OCI-LY7 (cell line): ENCODE measurements at regions not wholly inside any gene's neighbourhood (a gene's known extent, or its start where the extent isn't known, plus 50 kb on each side); places are given as distances from the start of the nearest gene placed in this dataset.

Experiments used
- BruUV-seq: library from RNA; stranded (reverse); fragments of 400-500 nt; replicated peaks from 2 replicates; lab custom pipeline; 2021; lab: Mats Ljungman, UMichigan
- CTCF ChIA-PET: fragments of 300-600 bp; sonication (Branson Sonifier 250); formaldehyde crosslinking; loops from one replicate; lab custom pipeline; 2022; ENCODE audit warnings: antibody characterized with exemption; ENCODE audit not compliant: unreplicated experiment; lab: Charles Lee
- POLR2A ChIA-PET: fragments of 300-600 bp; sonication (Branson Sonifier 250); formaldehyde crosslinking; loops from one replicate; lab custom pipeline; 2022; ENCODE audit warnings: antibody characterized with exemption; lab: Charles Lee
- DNase-seq: peaks from one replicate; pipeline ENCODE4 v3.0.0-alpha.2; 2015; ENCODE audit warnings: low spot score
- H2AFZ ChIP-seq: fragments of 200-600 bp; sonication (generic), shearing (Covaris generic); 2 replicates; pipeline ENCODE4 v1.6.1; 2014; ENCODE audit warnings: mild to moderate bottlenecking, antibody characterized with exemption, low read length, moderate library complexity
- H3K27ac ChIP-seq: fragments of 200-600 bp; sonication (generic); 2 replicates; pipeline ENCODE4 v1.5.1; 2014; ENCODE audit warnings: mixed run types, low read depth, mild to moderate bottlenecking, moderate library complexity, low read length, inconsistent platforms; ENCODE audit not compliant: poor library complexity, severe bottlenecking
- H3K36me3 ChIP-seq: fragments of 200-600 bp; sonication (generic); 2 replicates; pipeline ENCODE4 v1.6.1; 2014; ENCODE audit warnings: mild to moderate bottlenecking, antibody characterized with exemption, low read length, moderate library complexity, mixed read lengths; ENCODE audit not compliant: insufficient read depth
- H3K4me1 ChIP-seq: fragments of 200-600 bp; sonication (generic); 2 replicates; pipeline ENCODE4 v1.5.1; 2014; ENCODE audit warnings: mild to moderate bottlenecking, low read length; ENCODE audit not compliant: insufficient read depth, poor library complexity, severe bottlenecking
- H3K4me2 ChIP-seq: fragments of 200-600 bp; sonication (generic); 2 replicates; pipeline ENCODE4 v1.6.1; 2014; ENCODE audit warnings: mild to moderate bottlenecking, low read length
- H3K4me3 ChIP-seq: fragments of 200-600 bp; sonication (generic); 2 replicates; pipeline ENCODE4 v1.5.1; 2014; ENCODE audit warnings: mild to moderate bottlenecking, low read depth, low read length; ENCODE audit not compliant: poor library complexity, severe bottlenecking
- H3K79me2 ChIP-seq: fragments of 200-600 bp; sonication (generic); 2 replicates; pipeline ENCODE4 v1.6.1; 2016; ENCODE audit warnings: low read depth, mild to moderate bottlenecking, low read length, moderate library complexity, mixed read lengths; ENCODE audit not compliant: insufficient read depth
- H3K9me2 ChIP-seq: fragments of 200-600 bp; sonication (generic); 2 replicates; pipeline ENCODE4 v1.6.1; 2016; ENCODE audit warnings: mild to moderate bottlenecking, low read length, mixed read lengths; ENCODE audit not compliant: insufficient read depth
- H3K9me3 ChIP-seq: fragments of 200-600 bp; sonication (generic); 2 replicates; pipeline ENCODE4 v1.6.1; 2014; ENCODE audit warnings: mild to moderate bottlenecking, mixed run types, low read length, mixed read lengths
- H4K20me1 ChIP-seq: fragments of 200-600 bp; sonication (generic); 2 replicates; pipeline ENCODE4 v1.6.1; 2014; ENCODE audit warnings: mild to moderate bottlenecking, antibody characterized with exemption, low read length, moderate library complexity, mixed read lengths; ENCODE audit not compliant: insufficient read depth
- CTCF ChIP-seq: fragments of 200-600 bp; sonication (generic); conservative IDR thresholded peaks from 2 replicates; pipeline ENCODE4 v1.5.1; 2014; ENCODE audit warnings: mild to moderate bottlenecking, antibody characterized with exemption, low read length, moderate library complexity, mixed read lengths
- EZH2phosphoT487 ChIP-seq: fragments of 200-600 bp; sonication (generic); IDR thresholded peaks from 2 replicates; pipeline ENCODE4 v1.6.1; 2018; ENCODE audit warnings: low read depth, borderline replicate concordance, mild to moderate bottlenecking, mixed run types, antibody characterized with exemption, low read length, moderate library complexity, mixed read lengths
- intact Hi-C: fragments of 100-400 bp; cut with micrococcal nuclease; formaldehyde crosslinking; loops from one replicate; pipeline ENCODE4 v1.10.0; 2022; ENCODE audit not compliant: unreplicated experiment

GRCh38 chr20:48057739-48058138 is 272.5 kb upstream of the SULF2 start:
- Histone ChIP-seq H3K79me2 (no peaks in the 10 kb centered on the region), H4K20me1 (no peaks in the 10 kb centered on the region), H3K4me1 (no peaks in the 10 kb centered on the region), H3K27ac (no peak overlapping the region), H3K4me3 (no peak overlapping the region), H3K9me3 (no peaks in the 10 kb centered on the region), H2AFZ (no peak overlapping the region), H3K36me3 (no peaks in the 10 kb centered on the region), H3K9me2 (no peaks in the 10 kb centered on the region), H3K4me2 (no peak overlapping the region)
- CTCF ChIA-PET = no interaction called here
- POLR2A ChIA-PET = no interaction called here
- BruUV-seq = no TSS peak
- intact Hi-C loops = no loop called here
- no peak for DNase-seq
- no peak for TF ChIP-seq EZH2phosphoT487
- no peak for TF ChIP-seq CTCF

- Histone ChIP-seq H3K27ac (no peak overlapping the region), H2AFZ (no peak overlapping the region), H3K4me2 (no peak overlapping the region), H3K36me3 (no peaks in the 10 kb centered on the region), H3K9me2 (no peaks in the 10 kb centered on the region), H4K20me1 (no peaks in the 10 kb centered on the region), H3K9me3 (no peaks in the 10 kb centered on the region), H3K4me1 (no peaks in the 10 kb centered on the region), H3K4me3 (no peak overlapping the region), H3K79me2 (no peaks in the 10 kb centered on the region)
- DNase-seq = no peak
- BruUV-seq = no TSS peak
- ChIA-PET POLR2A (no interaction called here), CTCF (no interaction called here)
- no peak for TF ChIP-seq EZH2phosphoT487
- no peak for TF ChIP-seq CTCF
- intact Hi-C loops = no loop called here
These were observed 272.0 kb upstream of the SULF2 start for GRCh38 chr20:48057251-48057650.

GRCh38 chr20:48056218-48056617 is 270.9 kb upstream of the SULF2 start:
- Histone ChIP-seq H3K36me3 (no peaks in the 10 kb centered on the region), H3K79me2 (no peaks in the 10 kb centered on the region), H3K9me2 (no peaks in the 10 kb centered on the region), H3K4me1 (no peaks in the 10 kb centered on the region), H3K27ac (no peak overlapping the region), H3K9me3 (no peaks in the 10 kb centered on the region), H3K4me2 (no peak overlapping the region), H2AFZ (no peak overlapping the region), H4K20me1 (no peaks in the 10 kb centered on the region), H3K4me3 (no peak overlapping the region)
- intact Hi-C loops = no loop called here
- ChIA-PET CTCF (no interaction called here), POLR2A (no interaction called here)
- DNase-seq = no peak
- TF ChIP-seq CTCF (no peak), EZH2phosphoT487 (no peak)
- no TSS peak for BruUV-seq
